Neural cell (in vitro differentiated cells): ENCODE measurements at regions not wholly inside any gene's neighbourhood (a gene's known extent, or its start where the extent isn't known, plus 50 kb on each side); places are given as distances from the start of the nearest gene placed in this dataset.

Experiments used
- H2AFZ ChIP-seq: fragments of 200-600, 300-800 bp; sonication (generic), shearing (Covaris generic); 2 replicates; pipeline ENCODE4 v1.6.0; 2014; ENCODE audit warnings: low read depth, mild to moderate bottlenecking, antibody characterized with exemption, low read length, moderate library complexity
- H3F3A ChIP-seq: fragments of 200-600 bp; shearing (Covaris generic); 2 replicates; pipeline ENCODE4 v1.6.1; 2016; ENCODE audit warnings: mild to moderate bottlenecking, moderate library complexity, mixed read lengths, antibody characterized with exemption, low read length; ENCODE audit not compliant: insufficient read depth, poor library complexity, severe bottlenecking
- H3K27ac ChIP-seq: fragments of 200-600, 300-800 bp; sonication (generic), shearing (Covaris generic); 2 replicates; pipeline ENCODE4 v1.5.1; 2014; ENCODE audit warnings: mild to moderate bottlenecking, low read length, moderate library complexity
- H3K27me3 ChIP-seq: fragments of 300-800, 200-600 bp; sonication (generic), shearing (Covaris generic); 2 replicates; pipeline ENCODE4 v1.6.0; 2014; ENCODE audit warnings: mild to moderate bottlenecking, low read depth, low read length, moderate library complexity; ENCODE audit not compliant: insufficient read depth
- H3K36me3 ChIP-seq: fragments of 300-800, 200-600 bp; sonication (generic), shearing (Covaris generic); 2 replicates; pipeline ENCODE4 v1.5.1; 2014; ENCODE audit warnings: mild to moderate bottlenecking, antibody characterized with exemption, low read length, moderate library complexity; ENCODE audit not compliant: insufficient read depth
- H3K4me2 ChIP-seq: fragments of 300-800, 200-600 bp; sonication (generic), shearing (Covaris generic); 2 replicates; pipeline ENCODE4 v1.6.0; 2014; ENCODE audit warnings: mild to moderate bottlenecking, low read length
- H3K4me3 ChIP-seq: fragments of 300-800, 200-600 bp; sonication (generic), shearing (Covaris generic); 2 replicates; pipeline ENCODE4 v1.5.1; 2014; ENCODE audit warnings: mild to moderate bottlenecking, low read length, moderate library complexity
- H3K79me2 ChIP-seq: fragments of 200-600 bp; shearing (Covaris generic); replicated peaks from 2 replicates; pipeline ENCODE4 v1.6.0; 2014; ENCODE audit warnings: mild to moderate bottlenecking, low read length, moderate library complexity; ENCODE audit not compliant: insufficient read depth
- H3K9ac ChIP-seq: fragments of 300-800, 200-600 bp; sonication (generic), shearing (Covaris generic); 2 replicates; pipeline ENCODE4 v1.6.1; 2016; ENCODE audit warnings: mild to moderate bottlenecking, low read length, mixed read lengths
- H3K9me2 ChIP-seq: fragments of 200-600 bp; shearing (Covaris generic); 2 replicates; pipeline ENCODE4 v1.6.1; 2016; ENCODE audit warnings: mild to moderate bottlenecking, low read length, mixed read lengths; ENCODE audit not compliant: insufficient read depth
- H3K9me3 ChIP-seq: fragments of 200-600, 300-800 bp; sonication (generic), shearing (Covaris generic); 2 replicates; pipeline ENCODE4 v1.6.1; 2016; ENCODE audit warnings: mild to moderate bottlenecking, mixed run types, low read length, moderate library complexity, mixed read lengths
- H4K20me1 ChIP-seq: fragments of 200-600 bp; shearing (Covaris generic); 2 replicates; pipeline ENCODE4 v1.6.1; 2016; ENCODE audit warnings: mild to moderate bottlenecking, mixed run types; ENCODE audit not compliant: insufficient read depth
- CTCF ChIP-seq: fragments of 450-650 bp; IDR thresholded peaks from 2 replicates; pipeline ENCODE4 v1.5.1; 2014; ENCODE audit warnings: antibody characterized with exemption, mild to moderate bottlenecking, moderate library complexity; ENCODE audit not compliant: poor library complexity, severe bottlenecking
- EP300 ChIP-seq: fragments of 450-650 bp; conservative IDR thresholded peaks from 2 replicates; pipeline ENCODE4 v1.6.1; 2014; ENCODE audit warnings: antibody characterized with exemption, mild to moderate bottlenecking, moderate library complexity; ENCODE audit not compliant: poor library complexity, severe bottlenecking
- EZH2 ChIP-seq: fragments of 200-600, 300-800 bp; shearing (Covaris generic), sonication (generic); IDR thresholded peaks from 2 replicates; pipeline ENCODE4 v1.6.1; 2014; ENCODE audit warnings: antibody characterized with exemption, low read length, borderline replicate concordance, mild to moderate bottlenecking; ENCODE audit not compliant: insufficient read depth, poor library complexity, severe bottlenecking
- MXI1 ChIP-seq: fragments of 450-650 bp; conservative IDR thresholded peaks from 2 replicates; pipeline ENCODE4 v1.6.1; 2014; ENCODE audit warnings: antibody characterized with exemption, mild to moderate bottlenecking; ENCODE audit not compliant: poor library complexity, severe bottlenecking
- POLR2AphosphoS5 ChIP-seq: IDR thresholded peaks from 2 replicates; pipeline ENCODE4 v1.6.1; 2012
- RAD21 ChIP-seq: fragments of 450-650 bp; conservative IDR thresholded peaks from 2 replicates; pipeline ENCODE4 v1.6.1; 2014; ENCODE audit warnings: antibody characterized with exemption, mild to moderate bottlenecking, moderate library complexity
- SMC3 ChIP-seq: fragments of 450-650 bp; conservative IDR thresholded peaks from 2 replicates; pipeline ENCODE4 v1.6.1; 2014; ENCODE audit warnings: antibody characterized with exemption, mild to moderate bottlenecking, moderate library complexity; ENCODE audit not compliant: poor library complexity
- TAF1 ChIP-seq: IDR thresholded peaks from 2 replicates; pipeline ENCODE4 v1.6.1; 2012; ENCODE audit warnings: low read depth
- TF ChIP-seq, protein P1 (sequence below): IDR thresholded peaks from 2 replicates; pipeline ENCODE4 v1.6.1; 2012; ENCODE audit warnings: borderline replicate concordance

- Histone ChIP-seq H3K79me2 (no peaks in the 10 kb centered on the region), H3K4me2 (no peak overlapping the region), H3F3A (peaks cover 2% of the 10 kb centered on the region), H3K27me3 (no peaks in the 10 kb centered on the region), H3K36me3 (no peaks in the 10 kb centered on the region), H3K9ac (no peak overlapping the region), H3K9me3 (no peaks in the 10 kb centered on the region), H3K9me2 (no peaks in the 10 kb centered on the region), H3K4me3 (no peak overlapping the region), H2AFZ (no peak overlapping the region), H3K27ac (no peak overlapping the region), H4K20me1 (no peaks in the 10 kb centered on the region)
- no peak for TF ChIP-seq EP300
Measured at GRCh38 chr22:27105142-27106025, 448.0 kb downstream of the MIAT start.

DNA sequence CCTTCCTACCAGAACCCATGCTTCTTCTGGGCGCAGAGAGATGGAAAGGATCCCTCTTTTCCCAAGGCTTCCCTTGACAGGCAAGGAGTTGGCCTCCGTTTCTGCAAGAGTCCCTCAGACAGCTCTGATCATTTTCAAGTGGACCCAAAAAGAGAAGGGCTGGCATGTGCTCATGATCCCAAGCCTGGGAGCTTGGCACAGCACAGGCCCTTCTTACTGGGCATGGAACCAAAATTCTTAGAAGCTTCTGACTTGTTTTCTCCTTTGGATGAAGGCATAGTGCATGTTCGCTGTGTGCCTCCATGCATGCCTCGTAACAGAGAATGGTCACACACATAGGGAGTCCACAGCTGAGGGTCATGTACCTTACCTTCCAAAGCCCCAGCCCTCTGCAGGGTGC lies 449.6 kb downstream of the MIAT start:
- Histone ChIP-seq H3K36me3 (no peaks in the 10 kb centered on the region), H4K20me1 (no peaks in the 10 kb centered on the region), H3K4me2 (no peak overlapping the region), H3K9ac (no peak overlapping the region), H3K9me2 (no peaks in the 10 kb centered on the region), H3K27ac (no peak overlapping the region), H3K9me3 (no peaks in the 10 kb centered on the region), H3F3A (no peaks in the 10 kb centered on the region), H2AFZ (no peak overlapping the region), H3K4me3 (no peak overlapping the region), H3K27me3 (no peaks in the 10 kb centered on the region), H3K79me2 (no peaks in the 10 kb centered on the region)
- TF ChIP-seq EP300, result no peak
- TF ChIP-seq RAD21, result no peak
- TF ChIP-seq CTCF, result no peak
- TF ChIP-seq EZH2, result no peak
- TF ChIP-seq MXI1, result no peak
- TF ChIP-seq, protein P1, sequence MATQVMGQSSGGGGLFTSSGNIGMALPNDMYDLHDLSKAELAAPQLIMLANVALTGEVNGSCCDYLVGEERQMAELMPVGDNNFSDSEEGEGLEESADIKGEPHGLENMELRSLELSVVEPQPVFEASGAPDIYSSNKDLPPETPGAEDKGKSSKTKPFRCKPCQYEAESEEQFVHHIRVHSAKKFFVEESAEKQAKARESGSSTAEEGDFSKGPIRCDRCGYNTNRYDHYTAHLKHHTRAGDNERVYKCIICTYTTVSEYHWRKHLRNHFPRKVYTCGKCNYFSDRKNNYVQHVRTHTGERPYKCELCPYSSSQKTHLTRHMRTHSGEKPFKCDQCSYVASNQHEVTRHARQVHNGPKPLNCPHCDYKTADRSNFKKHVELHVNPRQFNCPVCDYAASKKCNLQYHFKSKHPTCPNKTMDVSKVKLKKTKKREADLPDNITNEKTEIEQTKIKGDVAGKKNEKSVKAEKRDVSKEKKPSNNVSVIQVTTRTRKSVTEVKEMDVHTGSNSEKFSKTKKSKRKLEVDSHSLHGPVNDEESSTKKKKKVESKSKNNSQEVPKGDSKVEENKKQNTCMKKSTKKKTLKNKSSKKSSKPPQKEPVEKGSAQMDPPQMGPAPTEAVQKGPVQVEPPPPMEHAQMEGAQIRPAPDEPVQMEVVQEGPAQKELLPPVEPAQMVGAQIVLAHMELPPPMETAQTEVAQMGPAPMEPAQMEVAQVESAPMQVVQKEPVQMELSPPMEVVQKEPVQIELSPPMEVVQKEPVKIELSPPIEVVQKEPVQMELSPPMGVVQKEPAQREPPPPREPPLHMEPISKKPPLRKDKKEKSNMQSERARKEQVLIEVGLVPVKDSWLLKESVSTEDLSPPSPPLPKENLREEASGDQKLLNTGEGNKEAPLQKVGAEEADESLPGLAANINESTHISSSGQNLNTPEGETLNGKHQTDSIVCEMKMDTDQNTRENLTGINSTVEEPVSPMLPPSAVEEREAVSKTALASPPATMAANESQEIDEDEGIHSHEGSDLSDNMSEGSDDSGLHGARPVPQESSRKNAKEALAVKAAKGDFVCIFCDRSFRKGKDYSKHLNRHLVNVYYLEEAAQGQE, result no peak
- TF ChIP-seq SMC3, result no peak
- no peak for TF ChIP-seq POLR2AphosphoS5
- TF ChIP-seq TAF1, result no peak
